ENCODE measurements at regions not wholly inside any gene's neighbourhood (a gene's known extent, or its start where the extent isn't known, plus 50 kb on each side); places are given as distances from the start of the nearest gene placed in this dataset.

GRCh38 chr6:43838276-43839036 lies 68.4 kb downstream of the VEGFA start:
- DNase-seq = no peak

DNA sequence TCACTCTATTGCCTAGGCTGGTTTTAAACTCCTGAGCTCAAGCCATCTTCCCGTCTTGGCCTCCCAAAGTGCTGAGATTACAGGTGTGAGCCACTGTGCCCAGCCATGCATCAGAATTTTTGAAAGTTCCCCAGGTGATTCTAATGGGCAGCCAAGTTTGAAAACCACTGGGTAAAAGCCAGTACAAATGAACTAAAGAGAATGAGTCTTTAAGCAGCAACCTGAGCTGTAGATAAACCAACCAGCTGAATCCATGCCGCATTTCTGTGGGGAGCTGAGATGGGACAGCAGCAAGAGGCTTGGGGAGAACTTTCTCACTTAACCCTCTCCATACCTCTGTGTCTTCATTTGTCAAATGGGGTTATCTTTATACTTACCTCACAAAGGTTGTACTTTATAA lies 67.5 kb downstream of the VEGFA start:
- no peak for DNase-seq

GRCh38 chr6:43836507-43837240 lies 66.7 kb downstream of the VEGFA start:
- DNase-seq = no peak
